Adrenal gland (tissue), 9 donors: ENCODE measurements at regions not wholly inside any gene's neighbourhood (a gene's known extent, or its start where the extent isn't known, plus 50 kb on each side); places are given as distances from the start of the nearest gene placed in this dataset.

Experiments
- DNase-seq, 7 donors: peaks; one replicate each; pipeline ENCODE4 v3.0.0-alpha.2; 2019 to 2020
- H3K27ac ChIP-seq, 5 donors: fragments of 200-600 bp; sonication (generic) in 4 of 5; 1 replicate in 3 of 5; 2 replicates in 2 of 5; pipeline versions ENCODE4 v1.5.1 to v1.8.0; 2016 to 2020; ENCODE audit warnings: mild to moderate bottlenecking in 1 of 5
- H3K27me3 ChIP-seq: fragments of 200-600 bp; 2 replicates; pipeline ENCODE4 v1.8.0; 2021
- H3K36me3 ChIP-seq, 2 donors: fragments of 200-600 bp; replicated peaks in 1 of 2; 1 replicate in 1 of 2; 2 replicates in 1 of 2; pipeline versions ENCODE4 v1.5.1 to v1.8.0; 2018 to 2022
- H3K4me1 ChIP-seq, 2 donors: fragments of 200-600 bp; replicated peaks in 1 of 2; 1 replicate in 1 of 2; 2 replicates in 1 of 2; pipeline versions ENCODE4 v1.5.1 to v1.8.0; 2018 to 2021
- H3K4me3 ChIP-seq, 4 donors: fragments of 200-600 bp; sonication (generic) in 3 of 4; one replicate each; pipeline ENCODE4 v1.5.1; 2016 to 2018
- H3K9me3 ChIP-seq, 3 donors: fragments of 200-600 bp; sonication (generic) in 1 of 3; replicated peaks in 1 of 3; 1 replicate in 2 of 3; 2 replicates in 1 of 3; pipeline versions ENCODE4 v1.5.1 to v1.8.0; 2016 to 2021
- POLR2A ChIP-seq, 2 donors: fragments of 450-650 bp; IDR thresholded peaks; one replicate each; pipeline ENCODE4 v1.6.1; 2017; ENCODE audit warnings: antibody characterized with exemption in 2 of 2, mild to moderate bottlenecking in 2 of 2, moderate library complexity in 1 of 2
- WGBS, 4 donors: extraction: QIAGEN DNeasy Blood & Tissue Kit in 2 of 4; methylation state at CpG; one replicate each; pipeline versions ENCODE4 v1.1.5 to v1.1.7; 2013 to 2017; 5-methylcytosine and 5-hydroxymethylcytosine counted together
- intact Hi-C, 2 donors: fragments of 100-400 bp; cut with DNase I; formaldehyde crosslinking; loops; one replicate each; pipeline versions ENCODE4 v1.14.1 to v1.15.0; 2022 to 2023
- TF ChIP-seq, protein P1 (sequence below), 6 experiments: fragments of 450-650 bp in 4 of 6; fragments of 200-600 bp in 2 of 6; sonication (generic) in 1 of 6; IDR thresholded peaks; 1 replicate in 5 of 6; 2 replicates in 1 of 6; pipeline versions ENCODE4 v1.5.1 to v1.8.0; 2016 to 2021; ENCODE audit warnings: antibody characterized with exemption in 6 of 6, mild to moderate bottlenecking in 2 of 6, moderate library complexity in 1 of 6
- donor health status: healthy with polysubstance abuse.
- donor health status: Bipolar disorder and iron deficiency.
- donor health status: DM: yes; HTN: yes; CAD: no.
- donor health status: DM: no; HTN: no; CAD: no.
- donor health status: DM: no; HTN: no; CAD: no.

- 64 to 75% (median 71%) methylated on average over 13 of the region's 13 CpGs for WGBS, 4 donors
- H3K4me1 ChIP-seq = peaks cover 84 to 86% of the 10 kb centered on the region in 2 donors
- no peaks in the 10 kb centered on the region for H3K27me3 ChIP-seq
- TF ChIP-seq, protein P1, sequence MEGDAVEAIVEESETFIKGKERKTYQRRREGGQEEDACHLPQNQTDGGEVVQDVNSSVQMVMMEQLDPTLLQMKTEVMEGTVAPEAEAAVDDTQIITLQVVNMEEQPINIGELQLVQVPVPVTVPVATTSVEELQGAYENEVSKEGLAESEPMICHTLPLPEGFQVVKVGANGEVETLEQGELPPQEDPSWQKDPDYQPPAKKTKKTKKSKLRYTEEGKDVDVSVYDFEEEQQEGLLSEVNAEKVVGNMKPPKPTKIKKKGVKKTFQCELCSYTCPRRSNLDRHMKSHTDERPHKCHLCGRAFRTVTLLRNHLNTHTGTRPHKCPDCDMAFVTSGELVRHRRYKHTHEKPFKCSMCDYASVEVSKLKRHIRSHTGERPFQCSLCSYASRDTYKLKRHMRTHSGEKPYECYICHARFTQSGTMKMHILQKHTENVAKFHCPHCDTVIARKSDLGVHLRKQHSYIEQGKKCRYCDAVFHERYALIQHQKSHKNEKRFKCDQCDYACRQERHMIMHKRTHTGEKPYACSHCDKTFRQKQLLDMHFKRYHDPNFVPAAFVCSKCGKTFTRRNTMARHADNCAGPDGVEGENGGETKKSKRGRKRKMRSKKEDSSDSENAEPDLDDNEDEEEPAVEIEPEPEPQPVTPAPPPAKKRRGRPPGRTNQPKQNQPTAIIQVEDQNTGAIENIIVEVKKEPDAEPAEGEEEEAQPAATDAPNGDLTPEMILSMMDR (IDR thresholded peaks at IDR 0.05) = no peak
- TF ChIP-seq POLR2A (IDR thresholded peaks at IDR 0.05) = no peak
- H3K9me3 ChIP-seq = no peaks in the 10 kb centered on the region
- peak overlapping the region; percentile 14 to 96 (median 94) for H3K27ac ChIP-seq
- no peak overlapping the region for H3K4me3 ChIP-seq
- peak in 6 of 7 donors; percentile 58 to 79 (median 68) for DNase-seq
- intact Hi-C loops = loop anchor here in 1 of 2 donors (5.0 kb wide), 1 partner anchor 83 kb away; no protein-coding TSS in a partner anchor
- no peaks in the 10 kb centered on the region for H3K36me3 ChIP-seq
These were observed 50.1 kb upstream of the ECE1 start for GRCh38 chr1:21340230-21340945.
